ENCODE measurements at regions not wholly inside any gene's neighbourhood (a gene's known extent, or its start where the extent isn't known, plus 50 kb on each side); places are given as distances from the start of the nearest gene placed in this dataset.
"Not testable (repeated sequence)": the region's sequence is repeated elsewhere in the genome, so short reads cannot be mapped to it uniquely, and the experiment has no call there.

- DNase-seq (ENCODE audit: low read depth in 3 of 3, low spot score in 2 of 3), result no peak
Observed at GRCh38 chr18:10239991-10240634, 214.3 kb upstream of the APCDD1 start.

GRCh38 chr18:10240973-10241372 lies 213.5 kb upstream of the APCDD1 start:
- no peak for DNase-seq (ENCODE audit: low read depth in 3 of 3, low spot score in 2 of 3)

- DNase-seq (ENCODE audit: low read depth in 3 of 3, low spot score in 2 of 3), result no peak
Observed at GRCh38 chr18:10241579-10241978, 212.9 kb upstream of the APCDD1 start.

GRCh38 chr18:10242936-10243680 lies 211.3 kb upstream of the APCDD1 start:
- DNase-seq (ENCODE audit: low read depth in 3 of 3, low spot score in 2 of 3), result no peak

GRCh38 chr18:10244341-10244740 lies 210.1 kb upstream of the APCDD1 start:
- DNase-seq (ENCODE audit: low read depth in 3 of 3, low spot score in 2 of 3), result no peak

- DNase-seq (ENCODE audit: low read depth in 3 of 3, low spot score in 2 of 3), result no peak
Observed at GRCh38 chr18:10245031-10245845, 209.2 kb upstream of the APCDD1 start.

- DNase-seq (ENCODE audit: low read depth in 3 of 3, low spot score in 2 of 3), result no peak
Observed at GRCh38 chr18:10245846-10246175, 208.6 kb upstream of the APCDD1 start.

GRCh38 chr18:10247021-10247741 lies 207.3 kb upstream of the APCDD1 start:
- no peak for DNase-seq (ENCODE audit: low read depth in 3 of 3, low spot score in 2 of 3)

- DNase-seq (ENCODE audit: low read depth in 3 of 3, low spot score in 2 of 3), result no peak
Observed at GRCh38 chr18:10247742-10248082, 206.7 kb upstream of the APCDD1 start.

- DNase-seq (ENCODE audit: low read depth in 3 of 3, low spot score in 2 of 3), result no peak
Observed at GRCh38 chr18:10248738-10249137, 205.7 kb upstream of the APCDD1 start.

- no peak for DNase-seq (ENCODE audit: low read depth in 3 of 3, low spot score in 2 of 3)
Observed at GRCh38 chr18:10249270-10249669, 205.2 kb upstream of the APCDD1 start.

GRCh38 chr18:10249801-10250200 lies 204.6 kb upstream of the APCDD1 start:
- no peak for DNase-seq (ENCODE audit: low read depth in 3 of 3, low spot score in 2 of 3)

- no peak for DNase-seq (ENCODE audit: low read depth in 3 of 3, low spot score in 2 of 3)
Observed at GRCh38 chr18:10252494-10252893, 201.9 kb upstream of the APCDD1 start.

GRCh38 chr18:10252952-10253705 lies 201.3 kb upstream of the APCDD1 start:
- DNase-seq (ENCODE audit: low read depth in 3 of 3, low spot score in 2 of 3), result no peak

GRCh38 chr18:10256276-10256675 lies 198.2 kb upstream of the APCDD1 start:
- DNase-seq (ENCODE audit: low read depth in 3 of 3, low spot score in 2 of 3), result not testable (repeated sequence)

GRCh38 chr18:10258836-10259474 lies 195.5 kb upstream of the APCDD1 start:
- DNase-seq (ENCODE audit: low read depth in 3 of 3, low spot score in 2 of 3), result no peak

GRCh38 chr18:10259901-10260300 lies 194.5 kb upstream of the APCDD1 start:
- DNase-seq (ENCODE audit: low read depth in 3 of 3, low spot score in 2 of 3), result no peak

GRCh38 chr18:10261344-10262276 lies 192.8 kb upstream of the APCDD1 start:
- DNase-seq (ENCODE audit: low read depth in 3 of 3, low spot score in 2 of 3), result no peak

- no peak for DNase-seq (ENCODE audit: low read depth in 3 of 3, low spot score in 2 of 3)
Observed at GRCh38 chr18:10262566-10262965, 191.9 kb upstream of the APCDD1 start.

Measured in right renal cortex interstitium (tissue), 3 donors.